Neural progenitor cell (in vitro differentiated cells): ENCODE measurements at regions not wholly inside any gene's neighbourhood (a gene's known extent, or its start where the extent isn't known, plus 50 kb on each side); places are given as distances from the start of the nearest gene placed in this dataset.
A peak's percentile ranks its signal among the peaks of the same experiment; 100 is the strongest.

Source experiments
- DNase-seq: peaks from one replicate; pipeline ENCODE4 v3.0.0-alpha.2; 2016; ENCODE audit warnings: low spot score
- H2AFZ ChIP-seq: fragments of 200-600 bp; sonication (generic); replicated peaks from 2 replicates; pipeline ENCODE4 v1.6.1; 2016; ENCODE audit warnings: antibody characterized with exemption
- H3F3A ChIP-seq: fragments of 200-600 bp; sonication (generic); 2 replicates; pipeline ENCODE4 v1.6.1; 2016; ENCODE audit warnings: antibody characterized with exemption, low read depth
- H3K27ac ChIP-seq: fragments of 200-600 bp; sonication (generic); 2 replicates; pipeline ENCODE4 v1.5.1; 2016; ENCODE audit warnings: mild to moderate bottlenecking
- H3K27me3 ChIP-seq: fragments of 200-600 bp; sonication (generic); 2 replicates; pipeline ENCODE4 v1.6.1; 2016; ENCODE audit warnings: mild to moderate bottlenecking, moderate library complexity
- H3K36me3 ChIP-seq: fragments of 200-600 bp; sonication (generic); 2 replicates; pipeline ENCODE4 v1.5.1; 2016
- H3K4me1 ChIP-seq: fragments of 200-600 bp; sonication (generic); 2 replicates; pipeline ENCODE4 v1.6.1; 2016; ENCODE audit warnings: mixed run types
- H3K4me2 ChIP-seq: fragments of 200-600 bp; sonication (generic); 2 replicates; pipeline ENCODE4 v1.6.1; 2016
- H3K4me3 ChIP-seq: fragments of 200-600 bp; sonication (generic); 2 replicates; pipeline ENCODE4 v1.5.1; 2016
- H3K79me2 ChIP-seq: fragments of 200-600 bp; sonication (generic); 2 replicates; pipeline ENCODE4 v1.6.1; 2016; ENCODE audit warnings: low read depth
- H3K9ac ChIP-seq: fragments of 200-600 bp; sonication (generic); 2 replicates; pipeline ENCODE4 v1.6.1; 2016
- H3K9me3 ChIP-seq: fragments of 200-600 bp; sonication (generic); 2 replicates; pipeline ENCODE4 v1.5.1; 2016; ENCODE audit warnings: low read depth
- H4K20me1 ChIP-seq: fragments of 200-600 bp; sonication (generic); 2 replicates; pipeline ENCODE4 v1.6.1; 2016; ENCODE audit warnings: low read depth
- H3K27ac Mint-ChIP-seq: 3 replicates; pipeline ENCODE4 v1.8.0; 2021; ENCODE audit warnings: mixed read lengths
- H3K27me3 Mint-ChIP-seq: 2 replicates; pipeline ENCODE4 v1.8.0; 2022; ENCODE audit warnings: low read depth, mild to moderate bottlenecking, inconsistent platforms, moderate library complexity, mixed read lengths; ENCODE audit not compliant: insufficient read depth
- H3K36me3 Mint-ChIP-seq: 3 replicates; pipeline ENCODE4 v1.8.0; 2021; ENCODE audit warnings: mixed read lengths
- H3K4me1 Mint-ChIP-seq: 3 replicates; pipeline ENCODE4 v1.8.0; 2021; ENCODE audit warnings: mixed read lengths
- H3K4me3 Mint-ChIP-seq: 3 replicates; pipeline ENCODE4 v1.8.0; 2021; ENCODE audit warnings: mild to moderate bottlenecking, moderate library complexity, mixed read lengths
- H3K9me3 Mint-ChIP-seq: 3 replicates; pipeline ENCODE4 v1.8.0; 2020; ENCODE audit warnings: mixed read lengths
- CTCF ChIP-seq: fragments of 200-600 bp; sonication (generic); IDR thresholded peaks from 2 replicates; pipeline ENCODE4 v1.5.1; 2017; ENCODE audit warnings: antibody characterized with exemption, mild to moderate bottlenecking
- EZH2 ChIP-seq: fragments of 200-600 bp; sonication (generic); IDR thresholded peaks from 2 replicates; pipeline ENCODE4 v1.6.1; 2017; ENCODE audit warnings: antibody characterized with exemption, mild to moderate bottlenecking, moderate library complexity
- EZH2phosphoT487 ChIP-seq: fragments of 200-600 bp; sonication (generic); IDR thresholded peaks from 2 replicates; pipeline ENCODE4 v1.6.1; 2017; ENCODE audit warnings: antibody characterized with exemption

- Mint-ChIP-seq H3K4me1 (peaks cover 6% of the 10 kb centered on the region), H3K27me3 (peaks cover 2% of the 10 kb centered on the region)
Measured at GRCh38 chr7:86469680-86470295, 173.9 kb upstream of the GRM3 start.

GRCh38 chr7:86454753-86455152 lies 189.0 kb upstream of the GRM3 start:
- no peaks in the 10 kb centered on the region for H3K36me3 Mint-ChIP-seq
- Histone ChIP-seq H4K20me1 (no peaks in the 10 kb centered on the region), H3F3A (no peaks in the 10 kb centered on the region), H3K4me2 (peak overlapping the region; percentile 15), H3K36me3 (no peaks in the 10 kb centered on the region), H3K4me1 (peaks cover 27% of the 10 kb centered on the region), H2AFZ (no peak overlapping the region), H3K79me2 (no peaks in the 10 kb centered on the region), H3K27ac (peak overlapping the region; percentile 41), H3K4me3 (no peak overlapping the region), H3K9me3 (no peaks in the 10 kb centered on the region), H3K27me3 (no peaks in the 10 kb centered on the region), H3K9ac (no peak overlapping the region)
- no peak overlapping the region for H3K4me3 Mint-ChIP-seq
- no peaks in the 10 kb centered on the region for H3K9me3 Mint-ChIP-seq
- H3K27ac Mint-ChIP-seq = no peak overlapping the region
- no peaks in the 10 kb centered on the region for H3K27me3 Mint-ChIP-seq
- H3K4me1 Mint-ChIP-seq = peaks cover 23% of the 10 kb centered on the region
- DNase-seq = no peak
- TF ChIP-seq EZH2 (no peak), EZH2phosphoT487 (no peak)

More at GRCh38 chr7:86469680-86470295, 173.9 kb upstream of the GRM3 start:
- Mint-ChIP-seq H3K9me3 (no peaks in the 10 kb centered on the region), H3K36me3 (no peaks in the 10 kb centered on the region), H3K4me3 (no peak overlapping the region), H3K27ac (no peak overlapping the region)
- TF ChIP-seq EZH2phosphoT487 = no peak
- TF ChIP-seq EZH2 = no peak
- peak; percentile 98 for TF ChIP-seq CTCF
- Histone ChIP-seq H4K20me1 (no peaks in the 10 kb centered on the region), H3K36me3 (no peaks in the 10 kb centered on the region), H3K27me3 (no peaks in the 10 kb centered on the region), H3K4me2 (no peak overlapping the region), H3K4me1 (no peaks in the 10 kb centered on the region), H3K9ac (no peak overlapping the region), H3K4me3 (no peak overlapping the region), H2AFZ (peak overlapping the region; percentile 97), H3K27ac (no peak overlapping the region), H3K79me2 (no peaks in the 10 kb centered on the region), H3F3A (no peaks in the 10 kb centered on the region), H3K9me3 (no peaks in the 10 kb centered on the region)
- DNase-seq = peak; percentile 93

GRCh38 chr7:86453454-86453853 lies 190.3 kb upstream of the GRM3 start:
- H3K9ac ChIP-seq = no peak overlapping the region
- H3K4me1 ChIP-seq = peaks cover 27% of the 10 kb centered on the region
- H3F3A ChIP-seq = no peaks in the 10 kb centered on the region
- Mint-ChIP-seq H3K4me1 (peaks cover 23% of the 10 kb centered on the region), H3K9me3 (no peaks in the 10 kb centered on the region), H3K36me3 (no peaks in the 10 kb centered on the region), H3K27ac (no peak overlapping the region), H3K4me3 (no peak overlapping the region), H3K27me3 (no peaks in the 10 kb centered on the region)
- H3K27ac ChIP-seq = no peak overlapping the region
- no peaks in the 10 kb centered on the region for H3K27me3 ChIP-seq
- H3K4me2 ChIP-seq = no peak overlapping the region
- H3K9me3 ChIP-seq = no peaks in the 10 kb centered on the region
- no peak overlapping the region for H2AFZ ChIP-seq
- no peaks in the 10 kb centered on the region for H3K36me3 ChIP-seq
- DNase-seq = no peak
- H4K20me1 ChIP-seq = no peaks in the 10 kb centered on the region
- no peaks in the 10 kb centered on the region for H3K79me2 ChIP-seq
- TF ChIP-seq EZH2 (no peak), EZH2phosphoT487 (no peak), CTCF (no peak)
- no peak overlapping the region for H3K4me3 ChIP-seq

GRCh38 chr7:86448856-86449255 lies 194.9 kb upstream of the GRM3 start:
- no peak overlapping the region for H3K9ac ChIP-seq
- H3K79me2 ChIP-seq = no peaks in the 10 kb centered on the region
- no peaks in the 10 kb centered on the region for H3K27me3 Mint-ChIP-seq
- no peaks in the 10 kb centered on the region for H4K20me1 ChIP-seq
- H3K27ac ChIP-seq = no peak overlapping the region
- H3K4me3 ChIP-seq = no peak overlapping the region
- H3K9me3 Mint-ChIP-seq = no peaks in the 10 kb centered on the region
- DNase-seq = no peak
- no peaks in the 10 kb centered on the region for H3F3A ChIP-seq
- no peak overlapping the region for H3K27ac Mint-ChIP-seq
- no peak overlapping the region for H3K4me2 ChIP-seq
- TF ChIP-seq EZH2phosphoT487 = no peak
- TF ChIP-seq CTCF = no peak
- TF ChIP-seq EZH2 = no peak
- H3K36me3 ChIP-seq = no peaks in the 10 kb centered on the region
- no peak overlapping the region for H2AFZ ChIP-seq
- no peak overlapping the region for H3K4me3 Mint-ChIP-seq
- peaks cover 9% of the 10 kb centered on the region for H3K4me1 ChIP-seq
- no peaks in the 10 kb centered on the region for H3K9me3 ChIP-seq
- peaks cover 9% of the 10 kb centered on the region for H3K4me1 Mint-ChIP-seq
- H3K27me3 ChIP-seq = no peaks in the 10 kb centered on the region
- no peaks in the 10 kb centered on the region for H3K36me3 Mint-ChIP-seq
